ENCODE measurements at regions not wholly inside any gene's neighbourhood (a gene's known extent, or its start where the extent isn't known, plus 50 kb on each side); places are given as distances from the start of the nearest gene placed in this dataset.

GRCh38 chr13:44191103-44191502 is 182.5 kb upstream of the SERP2 start:
- no peak for FAIRE-seq

- no peak for FAIRE-seq
Observed at GRCh38 chr13:44191504-44192171, 182.0 kb upstream of the SERP2 start.

GRCh38 chr13:44193731-44194130 is 179.9 kb upstream of the SERP2 start:
- no peak for FAIRE-seq

GRCh38 chr13:44195245-44195644 is 178.4 kb upstream of the SERP2 start:
- FAIRE-seq, result no peak

- FAIRE-seq, result no peak
Observed at GRCh38 chr13:44196196-44196751, 177.3 kb upstream of the SERP2 start.

- no peak for FAIRE-seq
Observed at GRCh38 chr13:44197791-44198770, 175.5 kb upstream of the SERP2 start.

- no peak for FAIRE-seq
Observed at GRCh38 chr13:44198826-44199225, 174.8 kb upstream of the SERP2 start.

GRCh38 chr13:44199627-44200207 is 173.9 kb upstream of the SERP2 start:
- no peak for FAIRE-seq

GRCh38 chr13:44206434-44206833 is 167.2 kb upstream of the SERP2 start:
- FAIRE-seq, result no peak

- no peak for FAIRE-seq
Observed at GRCh38 chr13:44207476-44207875, 166.1 kb upstream of the SERP2 start.

- FAIRE-seq, result no peak
Observed at GRCh38 chr13:44210525-44210924, 163.1 kb upstream of the SERP2 start.

GRCh38 chr13:44211286-44211685 is 162.3 kb upstream of the SERP2 start:
- FAIRE-seq, result no peak

GRCh38 chr13:44211704-44212346 is 161.8 kb upstream of the SERP2 start:
- no peak for FAIRE-seq

- FAIRE-seq, result no peak
Observed at GRCh38 chr13:44212633-44213396, 160.8 kb upstream of the SERP2 start.

GRCh38 chr13:44218501-44219240 is 155.0 kb upstream of the SERP2 start:
- no peak for FAIRE-seq

- no peak for FAIRE-seq
Observed at GRCh38 chr13:44219577-44220548, 153.8 kb upstream of the SERP2 start.

GRCh38 chr13:44220948-44221347 is 152.7 kb upstream of the SERP2 start:
- FAIRE-seq, result no peak

- FAIRE-seq, result no peak
Observed at GRCh38 chr13:44221657-44222056, 152.0 kb upstream of the SERP2 start.

- FAIRE-seq, result no peak
Observed at GRCh38 chr13:44223770-44224444, 149.7 kb upstream of the SERP2 start.
